PC-9 (cell line): ENCODE measurements at regions not wholly inside any gene's neighbourhood (a gene's known extent, or its start where the extent isn't known, plus 50 kb on each side); places are given as distances from the start of the nearest gene placed in this dataset.

Experiments
- BruUV-seq: library from RNA; stranded (reverse); fragments of 400-500 nt; replicated peaks from 2 replicates; lab custom pipeline; 2021; lab: Mats Ljungman, UMichigan
- CTCF ChIA-PET: fragments of 300-600 bp; sonication (Branson Sonifier 250); formaldehyde crosslinking; loops from one replicate; lab custom pipeline; 2022; ENCODE audit warnings: antibody characterized with exemption; lab: Charles Lee
- POLR2A ChIA-PET: fragments of 300-600 bp; sonication (Branson Sonifier 250); formaldehyde crosslinking; loops from one replicate; lab custom pipeline; 2022; ENCODE audit warnings: antibody characterized with exemption; ENCODE audit not compliant: unreplicated experiment; lab: Charles Lee
- DNase-seq, 2 experiments: peaks; one replicate each; pipeline versions ENCODE4 v3.0.0 to v3.0.0-alpha.2; 2015 to 2022; ENCODE audit warnings: mixed read lengths in 1 of 2
- H2AFZ ChIP-seq: fragments of 200-600 bp; sonication (generic); 2 replicates; pipeline ENCODE4 v1.8.1; 2017; ENCODE audit warnings: antibody characterized with exemption
- H3F3A ChIP-seq: fragments of 200-600 bp; sonication (generic); 2 replicates; pipeline ENCODE4 v1.8.1; 2017; ENCODE audit warnings: antibody characterized with exemption, mild to moderate bottlenecking, low read depth; ENCODE audit not compliant: insufficient read depth
- H3K27ac ChIP-seq: fragments of 200-600 bp; sonication (generic); 2 replicates; pipeline ENCODE4 v1.6.1; 2016; ENCODE audit warnings: mixed run types
- H3K27me3 ChIP-seq: fragments of 200-600 bp; sonication (generic); 2 replicates; pipeline ENCODE4 v1.6.1; 2016; ENCODE audit warnings: low read depth, mixed run types; ENCODE audit not compliant: insufficient read depth
- H3K36me3 ChIP-seq: fragments of 200-600 bp; sonication (generic); 2 replicates; pipeline ENCODE4 v1.6.1; 2016; ENCODE audit warnings: low read depth, mixed run types
- H3K4me1 ChIP-seq: fragments of 200-600 bp; sonication (generic); replicated peaks from 2 replicates; pipeline ENCODE4 v1.6.1; 2016; ENCODE audit warnings: mixed run types; ENCODE audit not compliant: insufficient read depth
- H3K4me2 ChIP-seq: fragments of 200-600 bp; sonication (generic); 2 replicates; pipeline ENCODE4 v1.6.1; 2017; ENCODE audit warnings: mixed run types
- H3K4me3 ChIP-seq: fragments of 200-600 bp; sonication (generic); 2 replicates; pipeline ENCODE4 v1.6.1; 2016; ENCODE audit warnings: mixed run types
- H3K79me2 ChIP-seq: fragments of 200-600 bp; sonication (generic); 2 replicates; pipeline ENCODE4 v1.6.1; 2017; ENCODE audit warnings: low read depth, mixed run types
- H3K9me2 ChIP-seq: fragments of 200-600 bp; sonication (generic); 2 replicates; pipeline ENCODE4 v1.8.1; 2017; ENCODE audit warnings: mild to moderate bottlenecking; ENCODE audit not compliant: insufficient read depth
- H3K9me3 ChIP-seq: fragments of 200-600 bp; sonication (generic); 2 replicates; pipeline ENCODE4 v1.8.1; 2016; ENCODE audit warnings: low read depth; ENCODE audit not compliant: insufficient read depth
- H4K20me1 ChIP-seq: fragments of 200-600 bp; sonication (generic); 2 replicates; pipeline ENCODE4 v1.8.1; 2017; ENCODE audit not compliant: insufficient read depth
- EZH2 ChIP-seq: fragments of 200-600 bp; sonication (generic); IDR thresholded peaks from 2 replicates; pipeline ENCODE4 v1.8.0; 2017; ENCODE audit warnings: antibody characterized with exemption, low read depth
- intact Hi-C: fragments of 100-400 bp; cut with micrococcal nuclease; formaldehyde crosslinking; loops from one replicate; pipeline ENCODE4 v1.10.0; 2022; ENCODE audit not compliant: unreplicated experiment
- TF ChIP-seq, protein P1 (sequence below): fragments of 200-600 bp; sonication (generic); conservative IDR thresholded peaks from 2 replicates; pipeline ENCODE4 v1.6.1; 2017; ENCODE audit warnings: mixed run types, antibody characterized with exemption, mild to moderate bottlenecking, moderate library complexity

DNA sequence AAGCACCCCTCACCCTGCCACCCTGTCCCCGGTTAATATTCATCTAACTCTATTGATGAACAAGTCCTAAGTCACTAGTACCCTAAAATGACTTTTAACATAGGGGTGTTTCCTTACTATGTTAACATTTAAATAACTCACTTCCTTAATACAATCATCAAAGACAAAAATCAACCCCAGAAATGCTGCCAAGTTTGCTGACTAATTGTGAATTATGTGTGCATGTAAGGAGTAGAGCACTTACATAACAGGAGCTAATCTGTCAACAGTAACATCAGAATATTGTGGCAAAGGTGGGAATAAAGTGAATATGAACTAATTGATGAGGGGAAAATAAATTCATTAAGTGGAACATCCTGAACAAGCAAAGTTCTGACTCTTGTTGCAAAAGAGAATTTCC lies 81.4 kb upstream of the ERBB4 start:
- BruUV-seq = no TSS peak
- DNase-seq = peak in 1 of 2 experiments; percentile 68
- intact Hi-C loops = no loop called here
- no peaks in the 10 kb centered on the region; the same call in 1 of the 2 replicates for H3K9me3 ChIP-seq
- no peaks in the 10 kb centered on the region for H3K36me3 ChIP-seq
- peaks cover 26% of the 10 kb centered on the region for H3K4me1 ChIP-seq
- H3K4me3 ChIP-seq = no peak overlapping the region
- H2AFZ ChIP-seq = no peak overlapping the region
- CTCF ChIA-PET = interaction anchor here (0.5 kb wide), 1 partner anchor 245 kb away, joined by 7 read pairs; no protein-coding TSS in a partner anchor
- H4K20me1 ChIP-seq = no peaks in the 10 kb centered on the region
- peak overlapping the region; percentile 86 for H3K27ac ChIP-seq
- H3K79me2 ChIP-seq = no peaks in the 10 kb centered on the region
- TF ChIP-seq EZH2 = no peak
- TF ChIP-seq, protein P1, sequence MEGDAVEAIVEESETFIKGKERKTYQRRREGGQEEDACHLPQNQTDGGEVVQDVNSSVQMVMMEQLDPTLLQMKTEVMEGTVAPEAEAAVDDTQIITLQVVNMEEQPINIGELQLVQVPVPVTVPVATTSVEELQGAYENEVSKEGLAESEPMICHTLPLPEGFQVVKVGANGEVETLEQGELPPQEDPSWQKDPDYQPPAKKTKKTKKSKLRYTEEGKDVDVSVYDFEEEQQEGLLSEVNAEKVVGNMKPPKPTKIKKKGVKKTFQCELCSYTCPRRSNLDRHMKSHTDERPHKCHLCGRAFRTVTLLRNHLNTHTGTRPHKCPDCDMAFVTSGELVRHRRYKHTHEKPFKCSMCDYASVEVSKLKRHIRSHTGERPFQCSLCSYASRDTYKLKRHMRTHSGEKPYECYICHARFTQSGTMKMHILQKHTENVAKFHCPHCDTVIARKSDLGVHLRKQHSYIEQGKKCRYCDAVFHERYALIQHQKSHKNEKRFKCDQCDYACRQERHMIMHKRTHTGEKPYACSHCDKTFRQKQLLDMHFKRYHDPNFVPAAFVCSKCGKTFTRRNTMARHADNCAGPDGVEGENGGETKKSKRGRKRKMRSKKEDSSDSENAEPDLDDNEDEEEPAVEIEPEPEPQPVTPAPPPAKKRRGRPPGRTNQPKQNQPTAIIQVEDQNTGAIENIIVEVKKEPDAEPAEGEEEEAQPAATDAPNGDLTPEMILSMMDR = no peak
- no peaks in the 10 kb centered on the region for H3F3A ChIP-seq
- no peaks in the 10 kb centered on the region for H3K9me2 ChIP-seq
- POLR2A ChIA-PET = no interaction called here
- no peaks in the 10 kb centered on the region for H3K27me3 ChIP-seq
- H3K4me2 ChIP-seq = no peak overlapping the region

DNA sequence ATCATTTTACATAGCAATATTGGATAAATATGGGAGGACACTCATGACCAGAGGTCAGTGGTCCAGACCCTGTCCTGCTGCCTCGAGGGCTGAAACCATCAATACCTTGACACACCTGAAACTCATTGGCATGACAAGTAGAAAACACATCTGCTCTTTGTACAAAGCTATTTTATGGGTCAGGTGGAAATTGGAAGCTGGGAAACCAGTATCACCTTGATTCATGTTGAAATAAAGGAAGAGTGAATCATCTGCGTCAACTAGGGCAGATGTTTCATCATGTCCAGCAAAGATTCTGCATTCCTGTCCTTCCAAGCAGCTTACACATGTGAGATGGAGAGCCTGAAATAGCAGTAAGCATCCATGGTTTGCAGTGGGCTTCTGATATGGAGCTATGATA lies 80.0 kb upstream of the ERBB4 start:
- Histone ChIP-seq H3K4me2 (peak overlapping the region; percentile 21), H3K9me3 (no peaks in the 10 kb centered on the region; the same call in 1 of the 2 replicates), H3K4me1 (peaks cover 26% of the 10 kb centered on the region), H4K20me1 (no peaks in the 10 kb centered on the region), H3K9me2 (no peaks in the 10 kb centered on the region), H3F3A (no peaks in the 10 kb centered on the region), H3K27ac (peak overlapping the region; percentile 86), H3K36me3 (no peaks in the 10 kb centered on the region), H3K79me2 (no peaks in the 10 kb centered on the region), H3K27me3 (no peaks in the 10 kb centered on the region), H3K4me3 (no peak overlapping the region), H2AFZ (no peak overlapping the region)
- peak in 1 of 2 experiments; percentile 79 for DNase-seq
- ChIA-PET CTCF (no interaction called here), POLR2A (no interaction called here)
- no TSS peak for BruUV-seq
- intact Hi-C loops = no loop called here
- no peak for TF ChIP-seq EZH2
- TF ChIP-seq, protein P1 = no peak

DNA sequence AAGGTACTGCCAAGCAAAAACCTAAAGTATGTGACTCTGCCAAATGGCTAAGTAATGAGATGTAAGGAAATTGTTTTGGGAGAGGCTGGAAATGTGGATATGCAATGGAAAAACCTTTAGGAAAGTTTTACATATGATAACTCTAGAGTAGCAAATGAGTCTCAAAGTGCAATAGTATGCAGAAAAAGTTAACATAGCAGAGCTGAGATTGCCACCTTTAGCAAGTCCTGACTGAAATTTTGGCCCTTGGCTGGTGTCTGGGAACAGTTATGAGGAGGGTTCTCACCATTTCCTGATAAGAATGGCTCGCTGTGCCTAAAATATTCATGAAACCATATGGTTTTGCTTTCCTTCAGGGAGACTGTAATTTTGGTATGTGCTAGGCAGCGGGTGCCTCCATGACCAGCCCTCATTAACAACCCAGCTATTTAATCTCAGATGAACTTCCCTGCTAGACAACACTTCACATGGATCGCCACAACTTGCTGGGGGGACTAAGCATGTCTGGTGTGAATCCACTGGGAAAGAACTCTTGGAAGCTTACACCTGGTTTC lies 72.3 kb upstream of the ERBB4 start:
- ChIA-PET CTCF (no interaction called here), POLR2A (no interaction called here)
- Histone ChIP-seq H3K4me3 (no peak overlapping the region), H3K36me3 (no peaks in the 10 kb centered on the region), H3K27me3 (no peaks in the 10 kb centered on the region), H3K9me3 (no peaks in the 10 kb centered on the region), H4K20me1 (no peaks in the 10 kb centered on the region), H2AFZ (no peak overlapping the region), H3K4me2 (no peak overlapping the region), H3K27ac (no peak overlapping the region), H3F3A (no peaks in the 10 kb centered on the region), H3K9me2 (no peaks in the 10 kb centered on the region), H3K4me1 (no peaks in the 10 kb centered on the region), H3K79me2 (no peaks in the 10 kb centered on the region)
- no peak for DNase-seq
- no TSS peak for BruUV-seq
- TF ChIP-seq, protein P1 = no peak
- no peak for TF ChIP-seq EZH2
- intact Hi-C loops = no loop called here
